Gastroesophageal sphincter (tissue), 3 donors: ENCODE measurements at regions not wholly inside any gene's neighbourhood (a gene's known extent, or its start where the extent isn't known, plus 50 kb on each side); places are given as distances from the start of the nearest gene placed in this dataset.

Experiments used
- CTCF ChIP-seq, 4 experiments: fragments of 200-600 bp in 2 of 4; fragments of 450-650 bp in 2 of 4; sonication (generic) in 1 of 4; IDR thresholded peaks; one replicate each; pipeline ENCODE4 v1.5.1; 2017 to 2019; ENCODE audit warnings: antibody characterized with exemption in 4 of 4, mild to moderate bottlenecking in 2 of 4, moderate library complexity in 2 of 4
- EP300 ChIP-seq: sonication (generic); formaldehyde crosslinking; IDR thresholded peaks from one replicate; pipeline ENCODE4 v1.6.1; 2017; ENCODE audit warnings: antibody characterized with exemption, mild to moderate bottlenecking

GRCh38 chr4:77305766-77306165 is 148.8 kb downstream of the CCNG2 start:
- TF ChIP-seq CTCF (IDR thresholded peaks at IDR 0.05) (no peak), EP300 (no peak)
